Vagina (tissue), 2 donors: ENCODE measurements at regions not wholly inside any gene's neighbourhood (a gene's known extent, or its start where the extent isn't known, plus 50 kb on each side); places are given as distances from the start of the nearest gene placed in this dataset.
A peak's percentile ranks its signal among the peaks of the same experiment; 100 is the strongest.

Experiments
- DNase-seq, 2 donors: peaks; one replicate each; pipeline ENCODE4 v3.0.0-alpha.2; 2017; ENCODE audit errors: extremely low spot score in 2 of 2
- H3K27ac ChIP-seq: fragments of 200-600 bp; sonication (generic); one replicate; pipeline ENCODE4 v1.5.1; 2019
- H3K27me3 ChIP-seq: fragments of 200-600 bp; sonication (generic); one replicate; pipeline ENCODE4 v1.5.1; 2019
- H3K36me3 ChIP-seq, 2 donors: fragments of 200-600 bp; sonication (generic); one replicate each; pipeline ENCODE4 v1.5.1; 2017 to 2019
- H3K4me1 ChIP-seq: fragments of 200-600 bp; sonication (generic); one replicate; pipeline ENCODE4 v1.5.1; 2019
- H3K4me3 ChIP-seq, 2 donors: fragments of 200-600 bp; sonication (generic); 1 replicate in 1 of 2; 2 replicates in 1 of 2; pipeline ENCODE4 v1.5.1; 2016 to 2019
- H3K9me3 ChIP-seq: fragments of 200-600 bp; sonication (generic); one replicate; pipeline ENCODE4 v1.5.1; 2019
- CTCF ChIP-seq, 3 experiments: fragments of 450-650 bp in 2 of 3; fragments of 200-600 bp in 1 of 3; sonication (generic) in 1 of 3; IDR thresholded peaks; one replicate each; pipeline ENCODE4 v1.5.1; 2017 to 2019; ENCODE audit warnings: antibody characterized with exemption in 3 of 3, mild to moderate bottlenecking in 2 of 3, moderate library complexity in 2 of 3
- POLR2A ChIP-seq, 2 donors: fragments of 450-650 bp; IDR thresholded peaks; one replicate each; pipeline ENCODE4 v1.6.1; 2017; ENCODE audit warnings: antibody characterized with exemption in 2 of 2, mild to moderate bottlenecking in 2 of 2, moderate library complexity in 2 of 2
- POLR2AphosphoS5 ChIP-seq, 2 donors: sonication (generic); formaldehyde crosslinking; IDR thresholded peaks; one replicate each; pipeline ENCODE4 v1.9.0; 2017; ENCODE audit warnings: antibody characterized with exemption in 2 of 2, mild to moderate bottlenecking in 2 of 2, low read depth in 1 of 2; ENCODE audit not compliant: insufficient read depth in 1 of 2
- intact Hi-C: fragments of 100-400 bp; cut with DNase I; formaldehyde crosslinking; loops from one replicate; pipeline ENCODE4 v1.15.1; 2023

- no peaks in the 10 kb centered on the region for H3K27me3 ChIP-seq
- no peak overlapping the region for H3K4me3 ChIP-seq
- TF ChIP-seq POLR2A (IDR thresholded peaks at IDR 0.05) (no peak), CTCF (IDR thresholded peaks at IDR 0.05) (no peak), POLR2AphosphoS5 (IDR thresholded peaks at IDR 0.05; ENCODE audit: insufficient read depth in 1 of 2, low read depth in 1 of 2) (no peak)
- no peaks in the 10 kb centered on the region for H3K9me3 ChIP-seq
- DNase-seq: no peak
- H3K4me1 ChIP-seq: peaks cover 22% of the 10 kb centered on the region
- H3K27ac ChIP-seq: no peak overlapping the region
- H3K36me3 ChIP-seq: no peaks in the 10 kb centered on the region
- intact Hi-C loops: no loop called here
These were observed 64.4 kb downstream of the MAGEF1 start for GRCh38 chr3:184647405-184647936.

DNA sequence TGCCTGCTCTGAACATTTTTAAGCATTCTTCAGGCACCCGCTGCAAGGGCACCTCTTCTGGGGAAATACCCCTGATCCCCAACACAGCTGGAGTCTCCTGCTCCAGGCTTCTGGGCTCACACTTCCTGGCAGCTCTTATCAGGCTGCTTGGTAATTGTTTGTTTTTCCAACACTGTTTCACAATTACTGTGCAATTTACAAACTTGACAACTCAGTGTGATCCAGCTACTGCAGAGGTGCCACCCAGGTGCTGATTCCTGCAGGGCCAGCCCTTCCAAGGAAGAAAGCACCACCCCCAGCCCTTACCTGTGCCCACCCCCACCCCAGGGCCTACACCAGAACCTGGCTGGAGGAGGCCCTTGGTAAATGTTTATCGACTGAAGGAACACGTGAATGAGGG is 66.5 kb downstream of the MAGEF1 start:
- H3K9me3 ChIP-seq: no peaks in the 10 kb centered on the region
- peak overlapping the region; percentile 5 for H3K27ac ChIP-seq
- TF ChIP-seq CTCF (IDR thresholded peaks at IDR 0.05): no peak
- TF ChIP-seq POLR2A (IDR thresholded peaks at IDR 0.05): no peak
- no peak for TF ChIP-seq POLR2AphosphoS5 (IDR thresholded peaks at IDR 0.05; ENCODE audit: insufficient read depth in 1 of 2, low read depth in 1 of 2)
- H3K36me3 ChIP-seq: no peaks in the 10 kb centered on the region
- no peaks in the 10 kb centered on the region for H3K27me3 ChIP-seq
- DNase-seq: no peak
- intact Hi-C loops: no loop called here
- peaks cover 12% of the 10 kb centered on the region for H3K4me1 ChIP-seq
- no peak overlapping the region for H3K4me3 ChIP-seq

DNA sequence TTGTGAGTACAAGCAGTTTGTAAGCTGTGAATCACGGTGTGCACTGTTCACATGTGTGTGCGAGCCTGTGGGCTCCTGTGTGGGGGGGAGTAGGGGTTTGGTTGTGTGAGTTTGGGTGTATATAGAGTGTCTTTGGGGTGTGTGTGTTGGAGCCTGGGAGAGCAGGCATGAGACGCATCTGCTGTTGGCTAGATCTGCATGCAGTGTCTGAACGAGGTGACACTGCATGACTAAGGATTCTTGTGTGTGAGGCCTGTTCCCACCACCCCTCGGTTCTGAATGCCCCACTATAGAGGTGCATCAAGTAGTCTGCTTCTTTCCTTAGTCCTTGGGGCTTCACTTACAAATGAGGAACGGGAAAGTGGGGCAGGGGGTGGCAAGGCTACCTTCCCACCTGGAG is 68.4 kb downstream of the MAGEF1 start:
- no peaks in the 10 kb centered on the region for H3K9me3 ChIP-seq
- H3K4me3 ChIP-seq: no peak overlapping the region
- no peak overlapping the region for H3K27ac ChIP-seq
- no peaks in the 10 kb centered on the region for H3K27me3 ChIP-seq
- H3K36me3 ChIP-seq: no peaks in the 10 kb centered on the region
- no peak for DNase-seq
- intact Hi-C loops: no loop called here
- no peak for TF ChIP-seq CTCF (IDR thresholded peaks at IDR 0.05)
- TF ChIP-seq POLR2A (IDR thresholded peaks at IDR 0.05): no peak
- TF ChIP-seq POLR2AphosphoS5 (IDR thresholded peaks at IDR 0.05; ENCODE audit: insufficient read depth in 1 of 2, low read depth in 1 of 2): no peak
- peaks cover 12% of the 10 kb centered on the region for H3K4me1 ChIP-seq

- intact Hi-C loops: no loop called here
- no peaks in the 10 kb centered on the region for H3K27me3 ChIP-seq
- H3K4me1 ChIP-seq: peaks cover 12% of the 10 kb centered on the region
- no peaks in the 10 kb centered on the region for H3K36me3 ChIP-seq
- no peak for TF ChIP-seq CTCF (IDR thresholded peaks at IDR 0.05)
- TF ChIP-seq POLR2AphosphoS5 (IDR thresholded peaks at IDR 0.05; ENCODE audit: insufficient read depth in 1 of 2, low read depth in 1 of 2): no peak
- TF ChIP-seq POLR2A (IDR thresholded peaks at IDR 0.05): no peak
- no peak overlapping the region for H3K27ac ChIP-seq
- H3K9me3 ChIP-seq: no peaks in the 10 kb centered on the region
- H3K4me3 ChIP-seq: no peak overlapping the region
- DNase-seq: no peak
These were observed 69.1 kb downstream of the MAGEF1 start for GRCh38 chr3:184642631-184643285.

DNA sequence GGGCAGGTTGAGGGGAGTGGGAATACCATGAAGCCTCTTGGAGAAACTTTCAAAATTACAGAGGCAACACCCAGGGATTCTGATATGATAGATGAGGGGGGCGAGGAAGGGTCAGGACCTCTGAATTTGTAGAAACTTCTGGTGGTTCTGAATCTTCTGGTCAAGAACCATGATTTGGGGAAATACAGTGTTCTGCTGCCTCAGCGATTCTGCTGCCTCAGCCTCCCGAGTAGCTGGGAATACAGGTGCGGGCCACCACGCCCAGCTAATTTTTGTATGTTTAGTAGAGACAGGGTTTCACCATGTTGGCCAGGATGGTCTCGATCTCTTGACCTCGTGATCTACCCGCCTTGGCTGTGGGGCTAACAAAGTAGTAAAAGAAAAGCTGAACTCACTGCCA is 70.4 kb downstream of the MAGEF1 start:
- no peaks in the 10 kb centered on the region for H3K27me3 ChIP-seq
- H3K9me3 ChIP-seq: no peaks in the 10 kb centered on the region
- H3K27ac ChIP-seq: no peak overlapping the region
- peaks cover 22% of the 10 kb centered on the region for H3K4me1 ChIP-seq
- no peak for DNase-seq
- no peaks in the 10 kb centered on the region for H3K36me3 ChIP-seq
- no peak overlapping the region for H3K4me3 ChIP-seq
- intact Hi-C loops: no loop called here
- TF ChIP-seq CTCF (IDR thresholded peaks at IDR 0.05): no peak
- no peak for TF ChIP-seq POLR2AphosphoS5 (IDR thresholded peaks at IDR 0.05; ENCODE audit: insufficient read depth in 1 of 2, low read depth in 1 of 2)
- TF ChIP-seq POLR2A (IDR thresholded peaks at IDR 0.05): no peak
